Neuronal stem cell (in vitro differentiated cells): ENCODE measurements at regions not wholly inside any gene's neighbourhood (a gene's known extent, or its start where the extent isn't known, plus 50 kb on each side); places are given as distances from the start of the nearest gene placed in this dataset.

Experiments
- DNase-seq: peaks from one replicate; pipeline ENCODE4 v3.0.0-alpha.2; 2013; ENCODE audit warnings: low spot score
- H2AFZ ChIP-seq: one replicate; pipeline ENCODE4 v1.6.1; 2013; ENCODE audit warnings: mild to moderate bottlenecking, low read length, inconsistent platforms
- H2AK5ac ChIP-seq: 2 replicates; pipeline ENCODE4 v1.6.1; 2013; ENCODE audit warnings: low read depth, mild to moderate bottlenecking, inconsistent platforms, low read length, moderate library complexity, mixed read lengths
- H2BK120ac ChIP-seq: 2 replicates; pipeline ENCODE4 v1.6.1; 2013; ENCODE audit warnings: low read depth, mild to moderate bottlenecking, inconsistent platforms, low read length, moderate library complexity, mixed read lengths
- H2BK12ac ChIP-seq: one replicate; pipeline ENCODE4 v1.6.1; 2013; ENCODE audit warnings: low read length, inconsistent platforms
- H2BK15ac ChIP-seq: 2 replicates; pipeline ENCODE4 v1.6.1; 2013; ENCODE audit warnings: mild to moderate bottlenecking, low read length, inconsistent platforms, mixed read lengths
- H2BK5ac ChIP-seq: one replicate; pipeline ENCODE4 v1.6.1; 2013; ENCODE audit warnings: inconsistent platforms, mild to moderate bottlenecking, low read length, moderate library complexity
- H3K14ac ChIP-seq: one replicate; pipeline ENCODE4 v1.6.1; 2013; ENCODE audit warnings: low read length, inconsistent platforms
- H3K18ac ChIP-seq: 2 replicates; pipeline ENCODE4 v1.6.1; 2013; ENCODE audit warnings: low read length, inconsistent platforms
- H3K23ac ChIP-seq: 2 replicates; pipeline ENCODE4 v1.6.1; 2013; ENCODE audit warnings: low read depth, mild to moderate bottlenecking, mixed read lengths, low read length, inconsistent platforms; ENCODE audit not compliant: poor library complexity
- H3K27ac ChIP-seq: replicated peaks from 3 replicates; pipeline ENCODE4 v1.5.1; 2013; ENCODE audit warnings: low read length, inconsistent platforms
- H3K27me3 ChIP-seq, 3 experiments: 2 replicates each; pipeline ENCODE4 v1.6.1; 2013; ENCODE audit warnings: low read length in 3 of 3, mild to moderate bottlenecking in 2 of 3, inconsistent platforms in 1 of 3, low read depth in 1 of 3, mixed read lengths in 1 of 3, moderate library complexity in 1 of 3; ENCODE audit not compliant: control insufficient read depth in 3 of 3, insufficient read depth in 3 of 3
- H3K36me3 ChIP-seq, 2 donors: replicated peaks in 1 of 2; 2 replicates each; pipeline ENCODE4 v1.6.1; 2013; ENCODE audit warnings: low read length in 2 of 2; ENCODE audit not compliant: control insufficient read depth in 2 of 2, insufficient read depth in 2 of 2
- H3K4ac ChIP-seq: 2 replicates; pipeline ENCODE4 v1.6.1; 2013; ENCODE audit warnings: inconsistent platforms, mild to moderate bottlenecking, low read length, moderate library complexity
- H3K4me1 ChIP-seq, 2 donors: 1 replicate in 1 of 2; 2 replicates in 1 of 2; pipeline ENCODE4 v1.6.1; 2013; ENCODE audit warnings: low read length in 2 of 2, low read depth in 1 of 2; ENCODE audit not compliant: control insufficient read depth in 2 of 2, insufficient read depth in 1 of 2
- H3K4me2 ChIP-seq: one replicate; pipeline ENCODE4 v1.6.1; 2013; ENCODE audit warnings: mild to moderate bottlenecking, low read length, inconsistent platforms; ENCODE audit not compliant: insufficient read depth, poor library complexity, severe bottlenecking
- H3K4me3 ChIP-seq, 2 donors: 2 replicates each; pipeline ENCODE4 v1.5.1; 2013; ENCODE audit warnings: low read length in 2 of 2, mild to moderate bottlenecking in 2 of 2, inconsistent platforms in 1 of 2, moderate library complexity in 1 of 2
- H3K79me1 ChIP-seq: one replicate; pipeline ENCODE4 v1.6.1; 2013; ENCODE audit warnings: low read depth, mild to moderate bottlenecking, inconsistent platforms, low read length, moderate library complexity
- H3K9ac ChIP-seq: one replicate; pipeline ENCODE4 v1.6.1; 2013; ENCODE audit warnings: mild to moderate bottlenecking, low read depth, low read length, inconsistent platforms; ENCODE audit not compliant: poor library complexity
- H3K9me3 ChIP-seq, 2 donors: replicated peaks in 1 of 2; 2 replicates each; pipeline versions ENCODE3 to v1.6.1; 2013; ENCODE audit warnings: low read length in 2 of 2, mild to moderate bottlenecking in 2 of 2, inconsistent platforms in 1 of 2, low read depth in 1 of 2, mixed read lengths in 1 of 2, moderate library complexity in 1 of 2; ENCODE audit not compliant: control insufficient read depth in 2 of 2, insufficient read depth in 1 of 2
- H4K8ac ChIP-seq: one replicate; pipeline ENCODE4 v1.6.1; 2013; ENCODE audit warnings: low read depth, mild to moderate bottlenecking, inconsistent platforms, low read length, moderate library complexity
- H4K91ac ChIP-seq: one replicate; pipeline ENCODE4 v1.6.1; 2013; ENCODE audit warnings: low read length, low read depth, mild to moderate bottlenecking, inconsistent platforms; ENCODE audit not compliant: poor library complexity
- WGBS, 2 donors: extraction: QIAGEN DNeasy Blood & Tissue Kit; methylation state at CpG; one replicate each; pipeline ENCODE4 v1.1.7; 2013; ENCODE audit warnings: missing lambda C conversion rate in 2 of 2, mixed read lengths in 1 of 2; ENCODE audit not compliant: insufficient read length in 2 of 2, insufficient replicate concordance in 1 of 2; ENCODE audit errors: extremely low coverage in 2 of 2; 5-methylcytosine and 5-hydroxymethylcytosine counted together

DNA sequence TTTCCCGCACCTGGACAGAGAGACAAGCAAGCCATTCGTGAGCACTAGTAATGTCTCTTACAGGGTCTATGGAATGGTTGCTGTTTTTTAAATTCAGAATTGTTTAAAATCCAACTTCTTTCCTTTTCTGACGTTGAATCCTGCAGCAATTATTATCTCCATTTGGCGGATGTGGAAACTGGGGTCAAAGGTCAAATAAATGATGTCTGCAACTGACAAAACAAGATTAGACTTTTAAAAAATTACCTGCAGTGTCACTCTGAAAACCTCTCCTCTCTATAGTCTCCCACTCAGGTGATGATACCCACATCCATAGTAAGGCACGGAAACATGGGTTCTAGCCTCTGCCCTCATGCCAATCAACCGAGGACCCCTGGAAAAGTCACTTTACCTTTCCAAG lies 142.7 kb upstream of the SMIM23 start:
- no peak overlapping the region for H2AFZ ChIP-seq
- no peak overlapping the region for H3K9ac ChIP-seq
- H2BK15ac ChIP-seq, result no peak overlapping the region
- no peak overlapping the region for H3K18ac ChIP-seq
- no peak overlapping the region for H4K8ac ChIP-seq
- H3K79me1 ChIP-seq, result no peaks in the 10 kb centered on the region
- no peak overlapping the region for H2AK5ac ChIP-seq
- whole genome bisulfite sequencing, 2 donors, result no CpG with 5 or more reads among the region's 6 CpGs
- no peak for DNase-seq
- peaks cover 0 to 6% (median 0%) of the 10 kb centered on the region in 3 experiments for H3K27me3 ChIP-seq
- H3K36me3 ChIP-seq, result no peaks in the 10 kb centered on the region
- H3K14ac ChIP-seq, result no peak overlapping the region
- H2BK120ac ChIP-seq, result no peak overlapping the region
- H3K4me2 ChIP-seq, result no peak overlapping the region
- H3K4me3 ChIP-seq, result no peak overlapping the region
- H3K27ac ChIP-seq, result no peak overlapping the region
- no peak overlapping the region for H2BK12ac ChIP-seq
- H3K4ac ChIP-seq, result no peak overlapping the region
- H3K9me3 ChIP-seq, result no peaks in the 10 kb centered on the region
- H3K23ac ChIP-seq, result no peak overlapping the region
- H2BK5ac ChIP-seq, result no peak overlapping the region
- H3K4me1 ChIP-seq, result peaks cover 4 to 10% of the 10 kb centered on the region in 2 donors
- no peak overlapping the region for H4K91ac ChIP-seq

DNA sequence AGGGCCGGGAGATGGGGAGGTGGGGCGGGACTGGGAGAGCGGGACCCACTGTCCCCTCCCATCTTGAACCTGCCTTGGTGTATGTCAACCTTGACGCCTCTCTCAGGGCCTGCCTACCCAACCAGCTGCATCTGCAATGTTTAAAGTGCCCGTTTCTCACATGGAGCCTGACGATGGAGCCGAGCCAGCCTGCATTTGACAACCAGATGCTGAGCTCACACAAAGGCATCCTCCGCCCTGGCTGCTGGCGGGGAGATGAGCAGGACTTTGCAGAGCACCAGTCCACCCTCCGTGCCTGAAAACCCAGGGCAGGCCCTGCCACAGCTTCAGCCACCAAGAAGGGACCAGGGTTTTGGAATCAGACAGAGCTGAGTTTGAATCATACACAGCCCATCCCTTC lies 141.1 kb upstream of the SMIM23 start:
- Histone ChIP-seq H2BK15ac (no peak overlapping the region), H3K4me3 (no peak overlapping the region), H3K36me3 (no peaks in the 10 kb centered on the region), H3K4me1 (peaks cover 4 to 10% of the 10 kb centered on the region in 2 donors), H3K4me2 (no peak overlapping the region), H4K8ac (no peak overlapping the region), H2BK5ac (no peak overlapping the region), H3K79me1 (no peaks in the 10 kb centered on the region), H2AK5ac (no peak overlapping the region), H2BK120ac (no peak overlapping the region), H3K14ac (no peak overlapping the region), H3K18ac (no peak overlapping the region), H2AFZ (peak overlapping the region; percentile 62), H3K9ac (no peak overlapping the region), H3K27ac (no peak overlapping the region), H4K91ac (no peak overlapping the region), H3K4ac (no peak overlapping the region), H3K23ac (no peak overlapping the region), H2BK12ac (no peak overlapping the region), H3K9me3 (no peaks in the 10 kb centered on the region), H3K27me3 (peaks cover 0 to 6% (median 0%) of the 10 kb centered on the region in 3 experiments)
- WGBS, 2 donors, result no CpG with 5 or more reads among the region's 10 CpGs
- no peak for DNase-seq

- Histone ChIP-seq H2BK15ac (no peak overlapping the region), H3K4me1 (peaks cover 4 to 10% of the 10 kb centered on the region in 2 donors), H3K9me3 (no peaks in the 10 kb centered on the region), H3K4me2 (no peak overlapping the region), H3K79me1 (no peaks in the 10 kb centered on the region), H3K27ac (no peak overlapping the region), H3K4ac (no peak overlapping the region), H4K8ac (no peak overlapping the region), H3K14ac (no peak overlapping the region), H3K9ac (no peak overlapping the region), H3K18ac (no peak overlapping the region), H2BK120ac (no peak overlapping the region), H2AK5ac (no peak overlapping the region), H3K36me3 (no peaks in the 10 kb centered on the region), H4K91ac (no peak overlapping the region), H2BK12ac (no peak overlapping the region), H3K4me3 (no peak overlapping the region), H2BK5ac (no peak overlapping the region), H2AFZ (no peak overlapping the region), H3K23ac (no peak overlapping the region), H3K27me3 (peaks cover 0 to 12% (median 0%) of the 10 kb centered on the region in 3 experiments)
- no peak for DNase-seq
- no CpG with 5 or more reads among the region's 14 CpGs for WGBS, 2 donors
Observed at GRCh38 chr5:171646102-171647042, 139.2 kb upstream of the SMIM23 start.

- peak overlapping the region; percentile 53 for H3K18ac ChIP-seq
- H4K8ac ChIP-seq, result no peak overlapping the region
- H2BK5ac ChIP-seq, result no peak overlapping the region
- no peak overlapping the region for H2BK120ac ChIP-seq
- H3K79me1 ChIP-seq, result no peaks in the 10 kb centered on the region
- H3K4me2 ChIP-seq, result no peak overlapping the region
- H2AK5ac ChIP-seq, result no peak overlapping the region
- H3K4me3 ChIP-seq, result no peak overlapping the region
- peaks cover 4 to 10% of the 10 kb centered on the region in 2 donors for H3K4me1 ChIP-seq
- no peak overlapping the region for H3K14ac ChIP-seq
- no peaks in the 10 kb centered on the region for H3K36me3 ChIP-seq
- no CpG with 5 or more reads among the region's 15 CpGs for WGBS, 2 donors
- DNase-seq, result no peak
- H3K27me3 ChIP-seq, result peaks cover 0 to 12% (median 0%) of the 10 kb centered on the region in 3 experiments
- H3K9ac ChIP-seq, result no peak overlapping the region
- H2BK15ac ChIP-seq, result no peak overlapping the region
- no peaks in the 10 kb centered on the region for H3K9me3 ChIP-seq
- H2AFZ ChIP-seq, result no peak overlapping the region
- no peak overlapping the region for H4K91ac ChIP-seq
- no peak overlapping the region for H3K4ac ChIP-seq
- H3K27ac ChIP-seq, result no peak overlapping the region
- H2BK12ac ChIP-seq, result no peak overlapping the region
- no peak overlapping the region for H3K23ac ChIP-seq
Observed at GRCh38 chr5:171647043-171647903, 138.3 kb upstream of the SMIM23 start.
